Mesendoderm (in vitro differentiated cells): ENCODE measurements at regions not wholly inside any gene's neighbourhood (a gene's known extent, or its start where the extent isn't known, plus 50 kb on each side); places are given as distances from the start of the nearest gene placed in this dataset.

Source experiments
- DNase-seq: peaks from one replicate; pipeline ENCODE4 v3.0.0; 2013
- H2AK5ac ChIP-seq: 2 replicates; pipeline ENCODE4 v1.6.1; 2013; ENCODE audit warnings: low read length, inconsistent platforms
- H2BK120ac ChIP-seq: 2 replicates; pipeline ENCODE4 v1.6.1; 2013; ENCODE audit warnings: low read depth, mild to moderate bottlenecking, low read length, moderate library complexity, mixed read lengths
- H2BK15ac ChIP-seq: replicated peaks from 2 replicates; pipeline ENCODE4 v1.6.1; 2013; ENCODE audit warnings: low read depth, mild to moderate bottlenecking, moderate library complexity
- H2BK5ac ChIP-seq: 2 replicates; pipeline ENCODE4 v1.6.1; 2013; ENCODE audit warnings: low read length, inconsistent platforms
- H3K18ac ChIP-seq: 2 replicates; pipeline ENCODE4 v1.6.1; 2013; ENCODE audit warnings: mild to moderate bottlenecking, low read length, mixed read lengths
- H3K23ac ChIP-seq: one replicate; pipeline ENCODE4 v1.6.1; 2013; ENCODE audit warnings: low read length
- H3K27ac ChIP-seq: 2 replicates; pipeline ENCODE4 v1.5.1; 2013; ENCODE audit warnings: low read depth, mild to moderate bottlenecking, inconsistent platforms, low read length, moderate library complexity
- H3K27me3 ChIP-seq: 2 replicates; pipeline ENCODE4 v1.6.1; 2013; ENCODE audit warnings: low read length, control low read depth, mild to moderate bottlenecking, inconsistent platforms; ENCODE audit not compliant: insufficient read depth, poor library complexity
- H3K36me3 ChIP-seq: 2 replicates; pipeline ENCODE4 v1.6.1; 2013; ENCODE audit warnings: low read length, inconsistent platforms; ENCODE audit not compliant: control insufficient read depth, insufficient read depth
- H3K4ac ChIP-seq: one replicate; pipeline ENCODE4 v1.6.1; 2013; ENCODE audit warnings: low read depth, mild to moderate bottlenecking, low read length, moderate library complexity
- H3K4me1 ChIP-seq: 2 replicates; pipeline ENCODE4 v1.6.1; 2013; ENCODE audit warnings: low read depth, low read length, inconsistent platforms; ENCODE audit not compliant: control insufficient read depth
- H3K4me2 ChIP-seq: 2 replicates; pipeline ENCODE4 v1.6.1; 2013; ENCODE audit warnings: low read length
- H3K4me3 ChIP-seq: 2 replicates; pipeline ENCODE4 v1.5.1; 2013; ENCODE audit warnings: mild to moderate bottlenecking, low read length
- H3K56ac ChIP-seq: one replicate; pipeline ENCODE4 v1.6.1; 2013; ENCODE audit warnings: low read length
- H3K79me1 ChIP-seq: 2 replicates; pipeline ENCODE4 v1.6.1; 2013; ENCODE audit warnings: low read length, inconsistent platforms
- H3K79me2 ChIP-seq: 2 replicates; pipeline ENCODE4 v1.6.1; 2013; ENCODE audit warnings: mild to moderate bottlenecking, low read length; ENCODE audit not compliant: control insufficient read depth, insufficient read depth
- H3K9ac ChIP-seq: 2 replicates; pipeline ENCODE4 v1.6.1; 2013; ENCODE audit warnings: low read length, inconsistent platforms
- H4K5ac ChIP-seq: one replicate; pipeline ENCODE4 v1.6.1; 2013; ENCODE audit warnings: low read length
- H4K8ac ChIP-seq: one replicate; pipeline ENCODE4 v1.6.1; 2013; ENCODE audit warnings: low read depth, mild to moderate bottlenecking, control low read depth, low read length, moderate library complexity
- WGBS: extraction: QIAGEN DNeasy Blood & Tissue Kit; methylation state at CpG from one replicate; pipeline ENCODE4 v1.1.7; 2013; ENCODE audit warnings: low lambda C conversion rate, missing lambda C conversion rate; ENCODE audit not compliant: insufficient coverage; ENCODE audit errors: extremely low coverage; 5-methylcytosine and 5-hydroxymethylcytosine counted together

DNA sequence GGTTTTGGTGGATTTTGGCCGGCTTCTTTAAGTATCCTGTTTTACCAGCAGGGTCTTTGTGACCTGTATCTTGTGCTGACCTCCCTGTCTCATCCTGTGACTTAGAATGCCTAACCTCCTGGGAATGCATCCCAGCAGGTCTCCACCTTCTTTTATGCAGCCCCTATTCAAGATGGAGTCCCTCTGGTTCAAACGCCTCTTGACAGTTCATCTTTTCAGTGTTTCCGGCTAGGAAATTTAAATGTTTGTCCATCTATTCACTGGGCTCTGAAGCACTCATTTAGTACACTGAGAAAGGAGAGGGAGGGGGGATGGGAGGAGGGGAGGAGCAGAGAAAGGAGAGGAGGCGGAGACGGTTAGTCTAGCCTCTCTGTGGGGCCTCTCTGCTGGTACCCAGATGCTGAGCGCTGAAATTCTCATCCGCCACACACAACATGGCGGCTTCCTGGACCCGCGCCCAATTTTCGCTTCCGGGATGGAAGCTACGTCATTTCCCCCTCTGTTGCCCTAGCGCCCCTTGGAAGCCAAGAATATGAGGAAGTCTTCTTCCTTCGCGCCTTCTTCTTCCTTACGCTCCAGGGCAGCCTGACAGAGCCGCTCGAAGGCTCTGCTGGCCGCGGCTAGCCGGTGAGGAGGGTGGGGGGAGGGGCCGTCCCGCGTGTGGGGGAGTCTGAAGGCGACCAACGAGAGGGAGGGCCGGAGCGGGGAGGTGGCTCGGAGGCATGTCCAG, 69.0 kb upstream of the SYT13 start:
- Histone ChIP-seq H3K27me3 (no peaks in the 10 kb centered on the region), H2BK120ac (no peak overlapping the region), H3K9ac (peak overlapping the region; percentile 73), H3K23ac (no peak overlapping the region), H4K5ac (peak overlapping the region; percentile 60), H4K8ac (peak overlapping the region; percentile 93), H2AK5ac (no peak overlapping the region), H2BK5ac (no peak overlapping the region), H3K36me3 (no peaks in the 10 kb centered on the region), H3K79me1 (no peaks in the 10 kb centered on the region), H3K27ac (no peak overlapping the region), H3K4me2 (peak overlapping the region; percentile 92), H3K56ac (peak overlapping the region; percentile 86), H3K79me2 (no peaks in the 10 kb centered on the region), H3K4me3 (peak overlapping the region; percentile 62), H3K4me1 (peaks cover 4% of the 10 kb centered on the region), H3K18ac (peak overlapping the region; percentile 65), H3K4ac (peak overlapping the region; percentile 16), H2BK15ac (no peak overlapping the region)
- WGBS, result no CpG with 5 or more reads among the region's 30 CpGs
- peak; percentile 95 for DNase-seq

DNA sequence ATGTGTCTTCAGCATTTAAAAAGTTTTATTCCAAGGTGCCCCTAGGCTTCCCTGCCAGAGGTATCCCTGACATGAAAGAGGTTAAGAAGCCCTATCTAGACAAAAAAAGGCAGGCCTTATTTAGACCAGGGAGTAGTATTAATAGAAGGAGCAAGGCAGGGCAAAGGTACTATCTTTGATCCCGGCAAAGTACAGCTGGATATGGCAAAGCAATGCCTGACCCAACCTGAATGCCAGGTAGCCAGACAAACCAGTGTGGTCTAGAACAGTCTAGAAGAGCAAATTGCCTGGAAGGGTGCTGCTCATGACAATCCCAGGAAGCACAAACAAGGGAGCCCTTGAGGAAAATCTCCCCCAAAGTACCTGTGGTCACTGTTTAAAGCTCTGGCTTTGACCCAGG, 62.6 kb upstream of the SYT13 start:
- H2BK15ac ChIP-seq, result no peak overlapping the region
- H3K4ac ChIP-seq, result no peak overlapping the region
- H2BK5ac ChIP-seq, result no peak overlapping the region
- H3K4me2 ChIP-seq, result no peak overlapping the region
- no peak overlapping the region for H2BK120ac ChIP-seq
- H3K27me3 ChIP-seq, result no peaks in the 10 kb centered on the region
- H3K27ac ChIP-seq, result no peak overlapping the region
- WGBS, result no CpG with 5 or more reads among the region's 1 CpG
- H3K4me1 ChIP-seq, result no peaks in the 10 kb centered on the region
- DNase-seq, result no peak
- H3K9ac ChIP-seq, result no peak overlapping the region
- H3K36me3 ChIP-seq, result no peaks in the 10 kb centered on the region
- no peak overlapping the region for H3K4me3 ChIP-seq
- no peak overlapping the region for H4K8ac ChIP-seq
- no peaks in the 10 kb centered on the region for H3K79me1 ChIP-seq
- no peaks in the 10 kb centered on the region for H3K79me2 ChIP-seq
- H3K23ac ChIP-seq, result no peak overlapping the region
- H4K5ac ChIP-seq, result no peak overlapping the region
- H2AK5ac ChIP-seq, result no peak overlapping the region
- H3K56ac ChIP-seq, result no peak overlapping the region
- H3K18ac ChIP-seq, result no peak overlapping the region

DNA sequence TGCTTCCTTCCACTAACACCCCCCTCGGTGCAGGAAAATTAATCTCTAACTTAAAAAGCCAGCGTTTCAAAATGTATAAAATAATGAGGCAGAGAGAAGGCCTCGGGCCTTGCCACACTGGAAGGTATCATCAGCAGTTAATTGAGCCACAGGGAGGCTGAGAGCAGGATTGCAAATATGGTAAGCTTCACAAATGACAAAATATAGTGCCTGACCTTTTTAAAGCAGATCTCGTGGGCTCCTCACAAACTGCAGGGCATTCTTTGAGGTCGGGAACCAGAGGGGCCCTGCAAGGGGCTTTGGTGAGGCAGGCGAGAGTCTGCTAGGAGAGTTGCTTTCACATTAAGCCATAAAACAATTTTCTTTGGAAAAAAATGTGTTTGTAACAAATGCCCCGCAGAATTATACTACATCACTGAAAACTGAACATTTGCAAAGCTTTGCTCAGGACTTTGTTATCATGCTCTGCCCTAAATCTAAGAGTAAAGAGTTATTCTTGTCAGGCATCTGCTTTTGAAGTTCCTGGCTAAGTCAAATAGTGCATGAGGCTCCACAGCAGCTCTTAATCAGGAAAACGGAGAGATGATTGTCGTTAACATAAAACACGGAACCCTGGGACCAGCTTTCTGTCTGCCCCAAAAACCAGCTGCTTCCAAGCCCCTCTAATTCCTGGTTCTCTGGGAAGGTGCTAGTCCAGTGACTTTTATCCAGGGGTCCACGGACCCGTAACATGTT, 61.4 kb upstream of the SYT13 start:
- no peaks in the 10 kb centered on the region for H3K4me1 ChIP-seq
- no peak overlapping the region for H3K18ac ChIP-seq
- no peak overlapping the region for H4K5ac ChIP-seq
- no peaks in the 10 kb centered on the region for H3K27me3 ChIP-seq
- H4K8ac ChIP-seq, result peak overlapping the region; percentile 86
- H3K9ac ChIP-seq, result no peak overlapping the region
- H3K56ac ChIP-seq, result no peak overlapping the region
- no CpG with 5 or more reads among the region's 12 CpGs for whole genome bisulfite sequencing
- H3K79me1 ChIP-seq, result no peaks in the 10 kb centered on the region
- no peak overlapping the region for H3K23ac ChIP-seq
- H3K79me2 ChIP-seq, result no peaks in the 10 kb centered on the region
- H3K4me3 ChIP-seq, result no peak overlapping the region
- no peak overlapping the region for H3K4me2 ChIP-seq
- H2BK5ac ChIP-seq, result no peak overlapping the region
- H3K4ac ChIP-seq, result no peak overlapping the region
- H3K27ac ChIP-seq, result no peak overlapping the region
- no peaks in the 10 kb centered on the region for H3K36me3 ChIP-seq
- no peak overlapping the region for H2AK5ac ChIP-seq
- no peak overlapping the region for H2BK120ac ChIP-seq
- DNase-seq, result no peak
- H2BK15ac ChIP-seq, result no peak overlapping the region

DNA sequence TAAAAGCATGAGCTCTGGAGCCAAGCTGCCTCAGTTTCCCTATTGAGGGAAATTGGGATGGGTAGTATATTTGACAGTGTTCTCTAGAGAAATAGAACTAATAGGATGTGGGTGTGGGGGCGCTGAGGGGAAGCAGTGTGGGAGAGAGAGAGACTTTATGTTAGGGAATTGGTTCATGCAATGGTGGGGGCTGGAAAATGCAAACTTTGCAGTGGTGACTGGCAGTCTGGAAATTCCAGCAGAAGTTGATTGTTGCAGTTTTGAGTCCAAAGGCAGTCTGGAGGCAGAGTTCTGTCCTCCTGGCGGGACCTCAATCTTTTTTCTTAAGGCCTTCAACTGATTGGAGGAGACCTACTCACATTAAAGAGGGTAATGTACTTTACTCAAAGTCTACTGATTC, 59.4 kb upstream of the SYT13 start:
- no peak overlapping the region for H2AK5ac ChIP-seq
- H3K23ac ChIP-seq, result no peak overlapping the region
- no peak overlapping the region for H3K9ac ChIP-seq
- no peaks in the 10 kb centered on the region for H3K79me2 ChIP-seq
- no peak overlapping the region for H2BK120ac ChIP-seq
- H3K4me2 ChIP-seq, result no peak overlapping the region
- no peaks in the 10 kb centered on the region for H3K27me3 ChIP-seq
- DNase-seq, result no peak
- H3K36me3 ChIP-seq, result no peaks in the 10 kb centered on the region
- no peak overlapping the region for H3K18ac ChIP-seq
- no peaks in the 10 kb centered on the region for H3K79me1 ChIP-seq
- H4K5ac ChIP-seq, result no peak overlapping the region
- no peak overlapping the region for H3K56ac ChIP-seq
- no peak overlapping the region for H4K8ac ChIP-seq
- no peak overlapping the region for H2BK5ac ChIP-seq
- WGBS, result no CpG with 5 or more reads among the region's 2 CpGs
- no peak overlapping the region for H2BK15ac ChIP-seq
- no peak overlapping the region for H3K4me3 ChIP-seq
- H3K4me1 ChIP-seq, result no peaks in the 10 kb centered on the region
- H3K4ac ChIP-seq, result no peak overlapping the region
- no peak overlapping the region for H3K27ac ChIP-seq

DNA sequence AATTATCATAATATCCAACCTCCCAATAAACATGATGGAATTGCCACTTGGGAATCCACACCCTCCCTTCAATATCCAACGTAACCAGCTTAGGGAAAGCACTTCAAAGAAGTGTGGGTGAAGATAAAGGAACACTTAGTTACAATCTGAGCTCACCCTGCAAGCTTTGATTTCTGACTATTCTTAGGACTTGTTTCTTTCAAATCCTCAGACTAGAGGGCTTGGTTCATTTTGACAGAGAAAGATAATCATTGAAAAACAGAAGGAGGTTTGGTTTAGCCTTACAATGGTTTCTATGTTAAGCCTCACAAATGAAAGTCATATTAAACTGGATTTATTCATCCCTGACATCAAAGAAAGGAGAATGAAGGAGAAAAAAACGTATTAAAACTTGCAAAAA, 57.9 kb upstream of the SYT13 start:
- Histone ChIP-seq H3K4me2 (no peak overlapping the region), H2BK5ac (no peak overlapping the region), H3K56ac (no peak overlapping the region), H2BK120ac (no peak overlapping the region), H2AK5ac (no peak overlapping the region), H4K8ac (no peak overlapping the region), H3K4ac (no peak overlapping the region), H2BK15ac (no peak overlapping the region), H3K79me1 (no peaks in the 10 kb centered on the region), H3K9ac (no peak overlapping the region), H3K27ac (no peak overlapping the region), H3K27me3 (no peaks in the 10 kb centered on the region), H3K23ac (no peak overlapping the region), H3K36me3 (no peaks in the 10 kb centered on the region), H3K79me2 (no peaks in the 10 kb centered on the region), H3K4me3 (no peak overlapping the region), H4K5ac (no peak overlapping the region), H3K4me1 (peaks cover 2% of the 10 kb centered on the region), H3K18ac (no peak overlapping the region)
- WGBS, result no CpG with 5 or more reads among the region's 2 CpGs
- no peak for DNase-seq
